ENCODE measurements at regions not wholly inside any gene's neighbourhood (a gene's known extent, or its start where the extent isn't known, plus 50 kb on each side); places are given as distances from the start of the nearest gene placed in this dataset.

DNA sequence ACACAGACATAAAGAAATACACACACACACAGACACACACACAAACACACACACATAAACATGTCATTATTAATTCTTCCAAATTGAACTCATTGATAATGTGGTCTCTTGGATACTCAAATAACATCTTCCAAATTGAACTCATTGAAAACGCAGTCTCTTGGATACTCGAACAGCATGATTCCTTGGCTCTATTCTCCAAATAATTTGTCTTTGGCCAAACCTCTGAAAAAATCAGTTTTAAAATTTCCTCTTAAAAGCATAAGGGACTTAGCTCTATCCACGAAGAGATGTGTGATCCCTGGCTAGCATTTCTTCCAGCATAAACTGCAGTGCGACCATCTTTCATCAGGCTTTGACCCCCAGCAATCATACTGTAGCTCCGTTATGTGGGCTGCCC is 296.6 kb downstream of the IRX2 start:
- no peak overlapping the region for H3K27ac ChIP-seq
- TF ChIP-seq, protein P1, sequence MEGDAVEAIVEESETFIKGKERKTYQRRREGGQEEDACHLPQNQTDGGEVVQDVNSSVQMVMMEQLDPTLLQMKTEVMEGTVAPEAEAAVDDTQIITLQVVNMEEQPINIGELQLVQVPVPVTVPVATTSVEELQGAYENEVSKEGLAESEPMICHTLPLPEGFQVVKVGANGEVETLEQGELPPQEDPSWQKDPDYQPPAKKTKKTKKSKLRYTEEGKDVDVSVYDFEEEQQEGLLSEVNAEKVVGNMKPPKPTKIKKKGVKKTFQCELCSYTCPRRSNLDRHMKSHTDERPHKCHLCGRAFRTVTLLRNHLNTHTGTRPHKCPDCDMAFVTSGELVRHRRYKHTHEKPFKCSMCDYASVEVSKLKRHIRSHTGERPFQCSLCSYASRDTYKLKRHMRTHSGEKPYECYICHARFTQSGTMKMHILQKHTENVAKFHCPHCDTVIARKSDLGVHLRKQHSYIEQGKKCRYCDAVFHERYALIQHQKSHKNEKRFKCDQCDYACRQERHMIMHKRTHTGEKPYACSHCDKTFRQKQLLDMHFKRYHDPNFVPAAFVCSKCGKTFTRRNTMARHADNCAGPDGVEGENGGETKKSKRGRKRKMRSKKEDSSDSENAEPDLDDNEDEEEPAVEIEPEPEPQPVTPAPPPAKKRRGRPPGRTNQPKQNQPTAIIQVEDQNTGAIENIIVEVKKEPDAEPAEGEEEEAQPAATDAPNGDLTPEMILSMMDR (IDR thresholded peaks at IDR 0.05), result no peak
- TF ChIP-seq ZFX (IDR thresholded peaks at IDR 0.05; ENCODE audit: borderline replicate concordance), result no peak

DNA sequence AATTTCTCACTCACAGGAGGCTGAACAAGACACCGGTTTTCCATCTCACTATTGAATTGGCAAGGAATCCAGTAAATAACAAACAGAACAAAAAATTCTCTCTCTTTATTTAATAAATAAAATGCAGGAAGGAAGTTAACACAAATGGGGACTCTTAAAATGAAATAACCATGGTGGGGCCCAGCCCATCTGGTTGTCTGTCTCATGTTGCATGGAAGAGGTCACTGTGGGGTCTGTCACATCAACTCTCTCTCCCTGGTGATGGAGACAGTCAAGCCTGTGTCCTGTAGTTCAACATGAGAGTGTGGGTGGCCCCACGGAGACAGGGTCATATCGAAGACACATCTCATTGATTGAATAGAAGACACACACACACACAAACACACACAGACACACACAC is 297.7 kb downstream of the IRX2 start:
- no peak overlapping the region for H3K27ac ChIP-seq

DNA sequence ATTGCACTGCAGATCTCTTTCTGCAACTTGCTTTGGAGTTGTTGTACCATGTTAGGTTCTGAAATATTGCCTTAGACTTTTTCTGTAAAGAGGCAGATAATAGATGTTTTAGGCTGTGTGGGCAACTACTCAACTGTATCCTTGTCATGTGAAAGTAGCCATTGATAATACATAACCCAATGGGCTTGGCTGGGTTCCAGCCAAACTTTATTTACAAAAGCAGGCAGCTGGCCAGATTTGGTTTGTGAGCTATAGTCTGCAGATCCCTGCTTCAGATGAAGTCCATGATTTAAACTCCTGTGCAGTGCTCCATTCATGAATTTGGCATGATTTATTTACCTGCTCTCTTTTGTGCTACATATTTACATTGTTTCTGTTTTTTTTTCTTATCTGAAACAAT is 300.4 kb downstream of the IRX2 start:
- TF ChIP-seq, protein P1 (IDR thresholded peaks at IDR 0.05), result no peak
- H3K27ac ChIP-seq, result no peak overlapping the region

More for the DNA sequence above, 297.7 kb downstream of the IRX2 start:
- TF ChIP-seq ZFX (IDR thresholded peaks at IDR 0.05; ENCODE audit: borderline replicate concordance), result no peak
- TF ChIP-seq, protein P1 (IDR thresholded peaks at IDR 0.05), result no peak

DNA sequence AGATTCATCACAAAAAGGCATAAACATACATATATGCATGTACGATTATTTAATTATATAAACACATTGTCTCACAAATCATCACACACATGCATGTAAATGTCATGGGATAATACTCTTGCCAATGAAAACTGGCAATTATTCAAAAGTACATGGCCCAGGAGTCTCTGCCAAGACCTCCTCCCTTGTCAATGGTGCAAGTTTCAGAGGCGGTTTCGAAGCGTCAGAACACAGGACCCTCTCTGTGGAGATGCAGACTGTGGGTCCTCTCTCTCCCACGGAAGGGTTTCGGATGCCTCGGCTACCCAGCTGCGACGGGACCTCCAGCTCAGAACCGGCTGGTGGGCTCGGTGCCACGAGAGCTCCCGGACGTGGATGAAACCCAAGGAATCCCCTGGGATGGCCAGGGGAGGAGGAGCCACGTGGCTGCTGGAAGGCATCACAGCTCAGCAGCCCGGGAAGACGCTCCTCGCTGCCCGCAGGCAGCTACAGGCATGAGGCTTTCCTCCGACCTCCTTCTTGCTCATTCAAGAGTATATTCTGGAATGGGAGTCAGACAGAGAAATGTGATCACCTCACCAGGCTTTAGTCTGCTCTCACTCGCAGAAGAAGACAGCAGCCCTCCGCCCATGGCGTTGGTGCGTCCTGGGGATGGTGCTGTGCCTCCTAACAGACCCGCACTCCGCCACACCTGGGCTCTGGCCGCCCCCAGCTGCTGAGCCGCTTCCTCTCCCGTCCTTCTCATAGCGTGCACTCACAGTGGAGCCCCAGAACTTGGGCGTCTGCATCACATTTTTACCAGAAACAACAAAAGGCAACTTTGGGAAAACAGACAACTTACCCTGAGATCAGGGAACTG is 308.8 kb downstream of the IRX2 start:
- TF ChIP-seq ZFX (IDR thresholded peaks at IDR 0.05; ENCODE audit: borderline replicate concordance), result no peak
- TF ChIP-seq, protein P1 (IDR thresholded peaks at IDR 0.05), result no peak
- no peak overlapping the region for H3K27ac ChIP-seq

DNA sequence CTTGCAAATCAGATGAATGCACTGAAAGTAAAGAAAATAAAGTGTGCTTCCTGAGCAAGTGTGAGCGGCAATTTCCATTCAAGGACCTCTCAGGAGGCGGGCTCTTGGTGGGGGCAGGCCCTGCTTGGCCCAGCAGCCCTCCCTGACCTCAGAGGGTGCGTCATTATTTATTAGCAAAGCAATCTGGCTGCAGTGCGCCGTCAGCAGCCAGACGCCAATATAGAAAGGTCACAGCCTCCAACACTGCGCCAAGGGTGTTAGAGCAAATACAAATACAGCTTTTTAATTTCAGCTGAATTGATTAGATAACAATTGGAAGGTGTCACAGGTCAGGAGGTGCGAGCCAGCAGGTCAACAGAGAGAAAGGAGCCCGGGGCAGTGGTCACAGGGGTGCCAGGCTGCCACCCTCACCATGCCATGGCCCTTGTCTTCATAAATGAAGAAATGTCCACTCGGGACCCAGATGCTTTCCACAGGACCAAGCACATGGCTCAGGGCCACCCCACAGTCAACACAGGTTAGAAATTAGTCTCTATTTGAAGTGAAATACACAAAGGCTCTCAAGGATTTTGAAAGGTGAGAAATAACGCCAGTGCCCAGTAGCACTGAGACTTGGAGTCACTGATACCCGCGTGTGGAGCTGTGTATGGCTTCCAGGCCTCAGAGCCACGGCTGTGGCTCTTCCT is 309.8 kb downstream of the IRX2 start:
- TF ChIP-seq ZFX (IDR thresholded peaks at IDR 0.05; ENCODE audit: borderline replicate concordance), result no peak
- TF ChIP-seq, protein P1 (IDR thresholded peaks at IDR 0.05), result no peak
- no peak overlapping the region for H3K27ac ChIP-seq

DNA sequence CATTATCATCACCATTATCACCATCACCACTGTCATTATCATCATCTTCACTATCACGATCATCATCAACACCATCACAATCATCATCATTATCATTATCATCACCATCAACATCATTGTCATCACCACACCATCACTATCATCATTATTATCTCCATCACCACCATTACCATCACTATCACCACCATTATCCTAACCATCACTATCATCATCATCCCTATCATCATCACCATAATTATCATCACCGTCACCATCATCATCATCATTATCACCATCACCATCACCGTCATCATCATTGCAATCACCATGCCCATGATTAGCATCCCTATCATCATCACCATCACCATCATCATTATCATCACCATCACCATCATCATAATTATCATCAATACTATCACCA is 311.9 kb downstream of the IRX2 start:
- H3K27ac ChIP-seq, result no peak overlapping the region
- TF ChIP-seq, protein P1 (IDR thresholded peaks at IDR 0.05), result no peak
- TF ChIP-seq ZFX (IDR thresholded peaks at IDR 0.05; ENCODE audit: borderline replicate concordance), result no peak

DNA sequence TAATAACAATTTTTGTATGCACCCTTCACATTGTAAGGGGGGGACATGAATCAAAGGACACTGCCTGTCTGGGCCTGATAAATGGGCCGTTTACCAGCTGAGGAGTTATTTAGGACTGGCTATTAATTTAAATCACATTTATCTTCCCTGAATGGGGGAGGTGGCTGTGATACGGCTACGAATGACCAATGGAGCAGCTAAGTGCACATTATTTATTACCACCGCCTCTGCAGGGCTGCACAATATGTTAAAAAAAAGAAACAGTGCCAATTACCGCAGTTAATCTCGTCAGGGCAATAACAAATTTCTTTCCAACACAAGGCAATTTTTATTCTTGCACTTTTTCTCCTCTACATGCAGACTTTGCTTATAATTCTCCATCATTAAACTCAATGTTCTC is 318.4 kb downstream of the IRX2 start:
- no peak overlapping the region for H3K27ac ChIP-seq
- TF ChIP-seq, protein P1 (IDR thresholded peaks at IDR 0.05), result no peak
- TF ChIP-seq ZFX (IDR thresholded peaks at IDR 0.05; ENCODE audit: borderline replicate concordance), result no peak
